Glutamatergic neuron (in vitro differentiated cells): ENCODE measurements at regions not wholly inside any gene's neighbourhood (a gene's known extent, or its start where the extent isn't known, plus 50 kb on each side); places are given as distances from the start of the nearest gene placed in this dataset.

Source experiments
- DNase-seq: peaks from one replicate; pipeline ENCODE4 v3.0.0; 2022
- H3K27ac Mint-ChIP-seq: one replicate; pipeline ENCODE4 v1.8.0; 2020; ENCODE audit warnings: mild to moderate bottlenecking, mixed read lengths, inconsistent platforms; ENCODE audit not compliant: unreplicated experiment
- H3K27me3 Mint-ChIP-seq: one replicate; pipeline ENCODE4 v1.8.0; 2020; ENCODE audit warnings: mild to moderate bottlenecking, moderate library complexity, mixed read lengths, inconsistent platforms; ENCODE audit not compliant: unreplicated experiment
- H3K36me3 Mint-ChIP-seq: one replicate; pipeline ENCODE4 v1.8.0; 2020; ENCODE audit warnings: mild to moderate bottlenecking, mixed read lengths, inconsistent platforms; ENCODE audit not compliant: unreplicated experiment
- H3K4me1 Mint-ChIP-seq: one replicate; pipeline ENCODE4 v1.8.0; 2020; ENCODE audit warnings: mild to moderate bottlenecking, low read depth, mixed read lengths, inconsistent platforms; ENCODE audit not compliant: unreplicated experiment
- H3K4me3 Mint-ChIP-seq: one replicate; pipeline ENCODE4 v1.8.0; 2020; ENCODE audit warnings: mild to moderate bottlenecking, mixed read lengths, inconsistent platforms; ENCODE audit not compliant: unreplicated experiment
- H3K9me3 Mint-ChIP-seq: one replicate; pipeline ENCODE4 v1.8.0; 2020; ENCODE audit warnings: mild to moderate bottlenecking, moderate library complexity, mixed read lengths, inconsistent platforms; ENCODE audit not compliant: unreplicated experiment
- CTCF ChIP-seq: fragments of 200-600 bp; sonication (generic); IDR thresholded peaks from one replicate; pipeline ENCODE4 v1.5.0; 2021; ENCODE audit not compliant: partially characterized antibody, unreplicated experiment

DNA sequence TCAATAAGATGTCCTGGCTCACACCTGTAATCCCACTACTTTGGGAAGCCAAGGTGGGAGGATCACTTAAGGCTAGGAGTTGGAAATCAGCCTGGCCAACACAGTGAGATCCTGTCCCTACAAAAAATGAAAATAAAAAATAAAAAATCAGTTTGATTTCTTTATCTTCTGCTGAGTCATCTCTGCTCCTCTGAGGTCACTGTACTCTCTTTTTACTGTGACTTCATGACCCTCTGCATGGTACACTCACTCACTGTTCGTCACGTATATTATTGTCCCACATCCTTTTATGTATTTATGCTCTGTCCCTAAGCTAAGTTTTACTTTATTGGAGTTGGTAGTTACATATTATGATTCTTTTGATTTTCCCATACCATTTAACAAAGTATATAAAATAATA is 333.3 kb downstream of the PCDH7 start:
- H3K27ac Mint-ChIP-seq, result no peak overlapping the region
- no peak for TF ChIP-seq CTCF
- no peak for DNase-seq
- no peaks in the 10 kb centered on the region for H3K9me3 Mint-ChIP-seq
- no peaks in the 10 kb centered on the region for H3K36me3 Mint-ChIP-seq
- no peaks in the 10 kb centered on the region for H3K4me1 Mint-ChIP-seq
- H3K27me3 Mint-ChIP-seq, result no peaks in the 10 kb centered on the region
- no peak overlapping the region for H3K4me3 Mint-ChIP-seq

- no peak for TF ChIP-seq CTCF
- Mint-ChIP-seq H3K27ac (no peak overlapping the region), H3K4me1 (no peaks in the 10 kb centered on the region), H3K36me3 (no peaks in the 10 kb centered on the region), H3K4me3 (no peak overlapping the region), H3K9me3 (no peaks in the 10 kb centered on the region), H3K27me3 (no peaks in the 10 kb centered on the region)
- DNase-seq, result no peak
Measured at GRCh38 chr4:31054295-31054694, 334.1 kb downstream of the PCDH7 start.

DNA sequence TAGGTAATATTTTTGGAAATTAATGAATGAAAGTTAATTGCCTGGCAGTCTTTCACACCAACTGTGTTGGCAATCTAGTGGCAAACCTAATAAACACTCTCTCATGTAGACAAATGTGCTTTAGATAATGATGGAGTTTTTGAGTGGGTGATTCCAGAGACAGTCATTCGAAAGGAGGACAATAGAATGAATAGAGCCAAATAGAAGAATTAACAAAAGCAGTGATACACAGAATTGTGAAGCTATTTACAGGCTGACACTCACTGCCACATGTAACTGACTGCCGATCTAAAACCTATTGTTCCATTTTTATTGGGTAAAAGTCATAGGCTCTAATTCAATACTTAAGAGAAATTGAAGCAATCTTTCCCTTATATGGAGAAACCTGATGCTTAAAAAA is 338.5 kb downstream of the PCDH7 start:
- no peaks in the 10 kb centered on the region for H3K36me3 Mint-ChIP-seq

GRCh38 chr4:31059753-31060522 is 339.8 kb downstream of the PCDH7 start:
- Mint-ChIP-seq H3K27me3 (no peaks in the 10 kb centered on the region), H3K4me3 (no peak overlapping the region), H3K9me3 (no peaks in the 10 kb centered on the region), H3K36me3 (no peaks in the 10 kb centered on the region), H3K27ac (no peak overlapping the region), H3K4me1 (peaks cover 3% of the 10 kb centered on the region)
- no peak for TF ChIP-seq CTCF
- DNase-seq, result no peak

More for the DNA sequence above, 338.5 kb downstream of the PCDH7 start:
- no peak for DNase-seq
- Mint-ChIP-seq H3K9me3 (no peaks in the 10 kb centered on the region), H3K4me3 (no peak overlapping the region), H3K4me1 (peaks cover 3% of the 10 kb centered on the region), H3K27ac (no peak overlapping the region), H3K27me3 (no peaks in the 10 kb centered on the region)
- no peak for TF ChIP-seq CTCF

GRCh38 chr4:31065086-31065485 is 344.9 kb downstream of the PCDH7 start:
- Mint-ChIP-seq H3K27ac (no peak overlapping the region), H3K9me3 (no peaks in the 10 kb centered on the region)

More at GRCh38 chr4:31065086-31065485, 344.9 kb downstream of the PCDH7 start:
- Mint-ChIP-seq H3K27me3 (peaks cover 2% of the 10 kb centered on the region), H3K4me1 (peaks cover 3% of the 10 kb centered on the region), H3K4me3 (no peak overlapping the region), H3K36me3 (no peaks in the 10 kb centered on the region)
- no peak for TF ChIP-seq CTCF
- DNase-seq, result no peak
